Prostate gland (tissue), 2 donors: ENCODE measurements at regions not wholly inside any gene's neighbourhood (a gene's known extent, or its start where the extent isn't known, plus 50 kb on each side); places are given as distances from the start of the nearest gene placed in this dataset.

ENCODE experiments used
- POLR2A ChIP-seq: fragments of 450-650 bp; IDR thresholded peaks from one replicate; pipeline ENCODE4 v1.6.1; 2016; ENCODE audit warnings: antibody characterized with exemption, mild to moderate bottlenecking
- POLR2AphosphoS5 ChIP-seq: sonication (generic); formaldehyde crosslinking; IDR thresholded peaks from one replicate; pipeline ENCODE4 v1.6.1; 2017; ENCODE audit warnings: antibody characterized with exemption
- TF ChIP-seq, protein P1 (sequence below), 4 experiments: fragments of 200-600 bp in 2 of 4; fragments of 450-650 bp in 2 of 4; sonication (generic) in 2 of 4; IDR thresholded peaks; 1 replicate in 3 of 4; 2 replicates in 1 of 4; pipeline ENCODE4 v1.5.1; 2016 to 2019; ENCODE audit warnings: antibody characterized with exemption in 4 of 4, mild to moderate bottlenecking in 2 of 4, moderate library complexity in 2 of 4

DNA sequence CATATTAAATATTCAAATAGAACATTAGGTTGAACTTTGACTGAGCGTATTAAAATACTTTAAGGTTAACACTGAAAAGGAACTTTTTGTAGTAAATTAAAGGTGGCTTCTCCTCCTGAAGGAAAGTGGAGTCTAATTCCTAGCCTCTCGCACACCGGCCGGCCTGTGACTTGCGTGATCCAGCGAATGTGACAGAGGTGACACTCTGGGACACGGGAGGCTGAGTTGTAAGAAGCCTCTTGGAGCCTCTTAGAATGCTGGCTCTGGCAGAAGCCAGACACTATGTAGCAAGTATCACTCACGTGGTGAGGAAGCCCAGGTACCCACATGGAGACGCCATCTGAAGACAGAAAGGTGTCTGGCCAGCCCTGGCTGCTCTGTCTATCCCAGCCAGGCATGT is 64.9 kb upstream of the NSMCE3 start:
- TF ChIP-seq, protein P1, sequence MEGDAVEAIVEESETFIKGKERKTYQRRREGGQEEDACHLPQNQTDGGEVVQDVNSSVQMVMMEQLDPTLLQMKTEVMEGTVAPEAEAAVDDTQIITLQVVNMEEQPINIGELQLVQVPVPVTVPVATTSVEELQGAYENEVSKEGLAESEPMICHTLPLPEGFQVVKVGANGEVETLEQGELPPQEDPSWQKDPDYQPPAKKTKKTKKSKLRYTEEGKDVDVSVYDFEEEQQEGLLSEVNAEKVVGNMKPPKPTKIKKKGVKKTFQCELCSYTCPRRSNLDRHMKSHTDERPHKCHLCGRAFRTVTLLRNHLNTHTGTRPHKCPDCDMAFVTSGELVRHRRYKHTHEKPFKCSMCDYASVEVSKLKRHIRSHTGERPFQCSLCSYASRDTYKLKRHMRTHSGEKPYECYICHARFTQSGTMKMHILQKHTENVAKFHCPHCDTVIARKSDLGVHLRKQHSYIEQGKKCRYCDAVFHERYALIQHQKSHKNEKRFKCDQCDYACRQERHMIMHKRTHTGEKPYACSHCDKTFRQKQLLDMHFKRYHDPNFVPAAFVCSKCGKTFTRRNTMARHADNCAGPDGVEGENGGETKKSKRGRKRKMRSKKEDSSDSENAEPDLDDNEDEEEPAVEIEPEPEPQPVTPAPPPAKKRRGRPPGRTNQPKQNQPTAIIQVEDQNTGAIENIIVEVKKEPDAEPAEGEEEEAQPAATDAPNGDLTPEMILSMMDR (IDR thresholded peaks at IDR 0.05): no peak
- no peak for TF ChIP-seq POLR2A
- no peak for TF ChIP-seq POLR2AphosphoS5
